Osteoblast (primary cell): ENCODE measurements at regions not wholly inside any gene's neighbourhood (a gene's known extent, or its start where the extent isn't known, plus 50 kb on each side); places are given as distances from the start of the nearest gene placed in this dataset.

Experiments used
- DNase-seq: peaks from one replicate; pipeline ENCODE4 v3.0.0; 2011; ENCODE audit warnings: low spot score, mixed read lengths; ENCODE audit not compliant: insufficient read length; ENCODE audit errors: missing footprints
- H2AFZ ChIP-seq: 2 replicates; pipeline ENCODE4 v1.6.0; 2011; ENCODE audit warnings: mild to moderate bottlenecking, low read length
- H3K27ac ChIP-seq: 2 replicates; pipeline ENCODE4 v1.5.1; 2011; ENCODE audit warnings: mild to moderate bottlenecking, low read depth, low read length, moderate library complexity
- H3K27me3 ChIP-seq: 2 replicates; pipeline ENCODE4 v1.6.0; 2012; ENCODE audit warnings: mild to moderate bottlenecking, control low read depth, inconsistent platforms, low read length, moderate library complexity; ENCODE audit not compliant: insufficient read depth
- H3K36me3 ChIP-seq: 2 replicates; pipeline ENCODE4 v1.5.1; 2011; ENCODE audit warnings: mild to moderate bottlenecking, low read length, control low read depth, moderate library complexity; ENCODE audit not compliant: insufficient read depth
- H3K4me1 ChIP-seq: 2 replicates; pipeline ENCODE4 v1.5.1; 2011; ENCODE audit warnings: mild to moderate bottlenecking, low read length, control low read depth, moderate library complexity; ENCODE audit not compliant: insufficient read depth
- H3K4me2 ChIP-seq: 2 replicates; pipeline ENCODE4 v1.6.0; 2011; ENCODE audit warnings: mild to moderate bottlenecking, low read length; ENCODE audit not compliant: insufficient read depth
- H3K4me3 ChIP-seq: fragments of 200-600 bp; sonication (generic); 3 replicates; pipeline ENCODE4 v1.5.1; 2012; ENCODE audit warnings: mild to moderate bottlenecking, low read length, inconsistent platforms; ENCODE audit not compliant: insufficient read depth
- H3K79me2 ChIP-seq: 2 replicates; pipeline ENCODE4 v1.6.0; 2012; ENCODE audit warnings: mild to moderate bottlenecking, low read length, control low read depth, inconsistent platforms; ENCODE audit not compliant: insufficient read depth
- H3K9me3 ChIP-seq: 2 replicates; pipeline ENCODE4 v1.5.1; 2011; ENCODE audit warnings: low read depth, low read length, control low read depth
- H4K20me1 ChIP-seq: 2 replicates; pipeline ENCODE4 v1.6.0; 2012; ENCODE audit warnings: mild to moderate bottlenecking, low read length, control low read depth; ENCODE audit not compliant: insufficient read depth
- TF ChIP-seq, protein P1 (sequence below): IDR thresholded peaks from 2 replicates; pipeline ENCODE4 v1.5.1; 2011; ENCODE audit warnings: mild to moderate bottlenecking, low read depth, low read length, moderate library complexity; ENCODE audit errors: extremely low read depth

- no peak overlapping the region for H3K4me3 ChIP-seq
- H3K4me2 ChIP-seq: no peak overlapping the region
- DNase-seq: no peak
- H3K4me1 ChIP-seq: no peaks in the 10 kb centered on the region
- no peak overlapping the region for H3K27ac ChIP-seq
- TF ChIP-seq, protein P1, sequence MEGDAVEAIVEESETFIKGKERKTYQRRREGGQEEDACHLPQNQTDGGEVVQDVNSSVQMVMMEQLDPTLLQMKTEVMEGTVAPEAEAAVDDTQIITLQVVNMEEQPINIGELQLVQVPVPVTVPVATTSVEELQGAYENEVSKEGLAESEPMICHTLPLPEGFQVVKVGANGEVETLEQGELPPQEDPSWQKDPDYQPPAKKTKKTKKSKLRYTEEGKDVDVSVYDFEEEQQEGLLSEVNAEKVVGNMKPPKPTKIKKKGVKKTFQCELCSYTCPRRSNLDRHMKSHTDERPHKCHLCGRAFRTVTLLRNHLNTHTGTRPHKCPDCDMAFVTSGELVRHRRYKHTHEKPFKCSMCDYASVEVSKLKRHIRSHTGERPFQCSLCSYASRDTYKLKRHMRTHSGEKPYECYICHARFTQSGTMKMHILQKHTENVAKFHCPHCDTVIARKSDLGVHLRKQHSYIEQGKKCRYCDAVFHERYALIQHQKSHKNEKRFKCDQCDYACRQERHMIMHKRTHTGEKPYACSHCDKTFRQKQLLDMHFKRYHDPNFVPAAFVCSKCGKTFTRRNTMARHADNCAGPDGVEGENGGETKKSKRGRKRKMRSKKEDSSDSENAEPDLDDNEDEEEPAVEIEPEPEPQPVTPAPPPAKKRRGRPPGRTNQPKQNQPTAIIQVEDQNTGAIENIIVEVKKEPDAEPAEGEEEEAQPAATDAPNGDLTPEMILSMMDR: no peak
- no peaks in the 10 kb centered on the region for H3K27me3 ChIP-seq
- H3K9me3 ChIP-seq: no peaks in the 10 kb centered on the region
- H2AFZ ChIP-seq: no peak overlapping the region
- no peaks in the 10 kb centered on the region for H3K36me3 ChIP-seq
- H3K79me2 ChIP-seq: no peaks in the 10 kb centered on the region
- H4K20me1 ChIP-seq: no peaks in the 10 kb centered on the region
Measured at GRCh38 chr18:40420675-40421074, 1534.4 kb upstream of the PIK3C3 start.

GRCh38 chr18:40417501-40417900, 1537.5 kb upstream of the PIK3C3 start:
- Histone ChIP-seq H3K27me3 (no peaks in the 10 kb centered on the region), H3K79me2 (no peaks in the 10 kb centered on the region)
- DNase-seq: no peak

DNA sequence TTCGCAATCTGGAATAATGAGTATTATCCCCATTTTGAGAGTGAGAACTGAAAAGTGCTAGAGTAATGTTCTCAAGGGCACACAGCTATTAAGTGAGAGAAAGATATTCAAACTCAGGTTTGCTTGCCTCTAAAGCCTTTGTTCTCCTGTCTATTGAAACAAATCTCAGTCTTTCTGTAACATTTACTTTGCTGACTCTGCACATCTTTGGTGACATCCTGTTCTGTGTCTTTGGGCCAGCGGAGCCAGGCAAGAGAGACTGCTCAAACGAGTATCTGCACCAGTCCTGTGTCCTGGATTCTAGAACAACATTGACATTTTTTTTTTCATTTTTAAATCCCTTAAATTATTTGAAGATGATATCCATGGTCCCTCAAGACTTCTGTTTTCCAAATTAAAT, 1539.2 kb upstream of the PIK3C3 start:
- no peaks in the 10 kb centered on the region for H3K27me3 ChIP-seq
- no peaks in the 10 kb centered on the region for H3K4me1 ChIP-seq
- DNase-seq: no peak
- H3K4me2 ChIP-seq: no peak overlapping the region
- no peaks in the 10 kb centered on the region for H3K9me3 ChIP-seq
- TF ChIP-seq, protein P1: no peak
- no peaks in the 10 kb centered on the region for H3K36me3 ChIP-seq
- H3K79me2 ChIP-seq: no peaks in the 10 kb centered on the region
- no peak overlapping the region for H3K27ac ChIP-seq
- H3K4me3 ChIP-seq: no peak overlapping the region
- H4K20me1 ChIP-seq: no peaks in the 10 kb centered on the region
- H2AFZ ChIP-seq: no peak overlapping the region

More at GRCh38 chr18:40417501-40417900, 1537.5 kb upstream of the PIK3C3 start:
- Histone ChIP-seq H3K4me2 (no peak overlapping the region), H3K36me3 (no peaks in the 10 kb centered on the region), H4K20me1 (no peaks in the 10 kb centered on the region), H3K27ac (no peak overlapping the region), H3K9me3 (no peaks in the 10 kb centered on the region), H3K4me1 (no peaks in the 10 kb centered on the region), H3K4me3 (no peak overlapping the region), H2AFZ (no peak overlapping the region)
- TF ChIP-seq, protein P1: no peak

GRCh38 chr18:40415176-40415791, 1539.8 kb upstream of the PIK3C3 start:
- H3K4me1 ChIP-seq: no peaks in the 10 kb centered on the region

More at GRCh38 chr18:40415176-40415791, 1539.8 kb upstream of the PIK3C3 start:
- Histone ChIP-seq H3K36me3 (no peaks in the 10 kb centered on the region), H3K4me3 (no peak overlapping the region), H3K79me2 (no peaks in the 10 kb centered on the region), H3K27me3 (no peaks in the 10 kb centered on the region), H3K27ac (no peak overlapping the region), H3K4me2 (no peak overlapping the region), H2AFZ (no peak overlapping the region), H4K20me1 (no peaks in the 10 kb centered on the region), H3K9me3 (no peaks in the 10 kb centered on the region)
- no peak for DNase-seq
- TF ChIP-seq, protein P1: no peak
